Activated naive CD8-positive, alpha-beta T cell treated with anti-CD3 and anti-CD28 coated beads for 36 hours (primary cell): ENCODE measurements at regions not wholly inside any gene's neighbourhood (a gene's known extent, or its start where the extent isn't known, plus 50 kb on each side); places are given as distances from the start of the nearest gene placed in this dataset.

Source experiments
- DNase-seq: peaks from one replicate; pipeline ENCODE4 v3.0.0; 2021
- H3K27ac Mint-ChIP-seq: one replicate; pipeline ENCODE4 v1.8.0; 2022; ENCODE audit warnings: mild to moderate bottlenecking, moderate library complexity, mixed read lengths
- H3K27me3 Mint-ChIP-seq: one replicate; pipeline ENCODE4 v1.8.0; 2022; ENCODE audit warnings: mild to moderate bottlenecking, mixed read lengths
- H3K36me3 Mint-ChIP-seq: one replicate; pipeline ENCODE4 v1.8.0; 2021; ENCODE audit warnings: mild to moderate bottlenecking, mixed read lengths
- H3K4me1 Mint-ChIP-seq: one replicate; pipeline ENCODE4 v1.8.0; 2021; ENCODE audit warnings: mixed read lengths
- H3K4me3 Mint-ChIP-seq: one replicate; pipeline ENCODE4 v1.8.0; 2022; ENCODE audit warnings: mild to moderate bottlenecking, moderate library complexity, mixed read lengths
- H3K9me3 Mint-ChIP-seq: one replicate; pipeline ENCODE4 v1.8.0; 2022; ENCODE audit warnings: mixed read lengths

DNA sequence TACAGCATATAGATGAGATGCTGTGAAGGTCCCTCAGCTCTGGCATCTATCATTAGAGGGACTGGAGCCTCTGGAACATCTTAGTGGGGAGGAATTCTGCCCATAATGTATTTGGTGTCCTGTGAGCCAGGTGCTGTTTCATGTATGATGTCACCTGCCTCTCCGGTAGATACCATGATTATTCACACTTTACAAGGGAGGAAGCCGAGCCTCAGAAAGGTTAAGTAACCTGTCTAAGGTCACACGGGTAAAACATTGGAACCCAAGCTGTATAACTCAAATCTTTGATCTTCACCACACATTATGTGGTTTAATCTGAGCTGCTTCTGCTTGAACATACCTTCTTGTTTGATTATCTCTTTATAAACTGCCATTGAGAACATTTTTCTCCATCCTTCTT lies 442.8 kb downstream of the BCOR start:
- H3K27ac Mint-ChIP-seq: no peak overlapping the region
- peaks cover 9% of the 10 kb centered on the region for H3K4me1 Mint-ChIP-seq
- no peaks in the 10 kb centered on the region for H3K9me3 Mint-ChIP-seq

DNA sequence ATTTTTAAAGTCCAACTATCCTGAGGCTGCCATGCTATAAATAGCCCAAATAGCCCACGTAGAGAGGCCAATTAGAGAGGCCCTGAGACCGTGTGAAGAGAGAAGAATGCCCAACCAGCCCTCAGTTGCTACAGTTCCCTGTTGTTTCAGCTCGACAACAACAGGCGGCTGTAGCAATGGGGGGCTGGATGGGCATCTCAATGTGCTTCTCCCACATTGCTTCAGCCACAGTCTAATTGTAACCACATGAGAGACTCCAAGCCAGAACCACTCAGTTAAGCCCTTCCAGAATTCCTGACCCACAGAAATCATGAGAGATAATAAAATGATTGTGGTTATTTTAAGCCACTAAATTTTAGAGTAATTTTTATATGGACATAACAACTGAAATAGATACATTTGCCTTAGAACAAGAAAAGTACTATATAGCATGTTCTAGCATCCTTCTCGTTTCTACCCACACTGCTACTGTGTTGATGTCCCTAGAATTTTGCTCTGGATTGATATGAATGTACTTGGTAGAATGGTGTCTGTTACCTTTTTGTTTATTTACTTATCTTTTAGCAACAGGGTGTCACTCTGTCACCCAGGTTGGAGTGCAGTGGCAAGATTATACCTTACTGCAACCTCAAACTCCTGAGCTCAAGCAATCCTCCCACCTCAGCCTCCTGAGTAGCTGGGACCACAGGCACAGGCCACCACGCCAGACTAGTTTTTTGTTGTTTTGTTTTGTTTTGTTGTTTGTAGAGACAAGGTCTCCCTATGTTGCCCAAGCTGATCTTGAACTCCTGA lies 436.4 kb downstream of the BCOR start:
- H3K27ac Mint-ChIP-seq: no peak overlapping the region
- no peak for DNase-seq
- H3K27me3 Mint-ChIP-seq: no peaks in the 10 kb centered on the region
- H3K4me3 Mint-ChIP-seq: no peak overlapping the region
- no peaks in the 10 kb centered on the region for H3K4me1 Mint-ChIP-seq
- H3K9me3 Mint-ChIP-seq: no peaks in the 10 kb centered on the region
- no peaks in the 10 kb centered on the region for H3K36me3 Mint-ChIP-seq

More for the DNA sequence above, 442.8 kb downstream of the BCOR start:
- DNase-seq: no peak
- Mint-ChIP-seq H3K27me3 (no peaks in the 10 kb centered on the region), H3K4me3 (no peak overlapping the region), H3K36me3 (no peaks in the 10 kb centered on the region)

DNA sequence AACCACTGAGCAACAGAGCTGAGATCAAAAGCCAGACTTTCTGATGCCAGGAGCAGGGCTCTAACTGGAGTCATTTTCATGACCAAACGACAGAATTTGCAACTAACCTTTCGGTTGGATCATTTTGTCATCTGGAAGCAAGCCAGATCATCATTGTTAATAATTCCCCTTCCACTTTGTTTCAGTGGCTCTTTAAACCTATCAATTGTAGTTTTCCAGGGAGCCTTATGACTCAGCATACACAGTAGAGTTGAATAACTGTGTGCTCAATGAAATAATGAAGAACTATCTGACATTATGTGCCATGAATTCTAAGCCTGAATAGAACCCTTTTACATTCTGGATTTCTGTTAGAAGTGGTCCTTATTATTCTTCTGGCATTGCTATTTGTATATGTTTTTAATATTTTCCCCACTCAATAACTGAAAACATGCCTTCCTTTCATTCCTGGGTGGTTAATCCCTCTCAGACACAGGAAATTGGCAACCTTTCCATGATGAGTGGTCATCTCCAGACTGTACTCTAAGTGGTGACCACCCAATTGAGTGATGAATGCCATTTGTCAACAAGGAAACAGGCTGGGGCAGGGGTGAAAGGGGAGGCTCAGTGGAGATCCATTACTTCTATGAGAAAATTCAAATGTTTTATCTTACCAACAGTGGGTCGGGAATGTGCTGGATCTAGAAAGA lies 431.8 kb downstream of the BCOR start:
- H3K27me3 Mint-ChIP-seq: no peaks in the 10 kb centered on the region
- DNase-seq: no peak
- H3K36me3 Mint-ChIP-seq: no peaks in the 10 kb centered on the region
- H3K27ac Mint-ChIP-seq: no peak overlapping the region
- no peaks in the 10 kb centered on the region for H3K4me1 Mint-ChIP-seq
- no peak overlapping the region for H3K4me3 Mint-ChIP-seq
- no peaks in the 10 kb centered on the region for H3K9me3 Mint-ChIP-seq

DNA sequence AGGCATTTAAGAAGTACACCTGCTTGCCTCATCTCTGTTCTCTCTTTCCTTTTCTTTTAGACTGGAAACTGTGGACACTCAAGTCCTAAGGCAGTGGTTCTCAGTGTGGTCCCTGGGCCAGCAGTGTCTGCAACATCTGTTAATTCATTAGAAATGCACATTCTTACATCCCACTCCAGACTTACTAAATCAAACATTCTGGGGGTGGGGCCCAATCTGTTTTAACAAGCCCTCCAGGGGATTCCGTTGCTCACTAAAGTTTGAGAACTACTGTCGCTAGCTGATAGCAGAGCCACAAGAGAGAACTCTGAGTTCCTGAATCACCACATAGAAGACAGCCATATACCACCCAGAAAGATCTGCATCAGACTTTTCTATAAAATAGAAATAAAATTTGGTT lies 430.6 kb downstream of the BCOR start:
- no peak overlapping the region for H3K4me3 Mint-ChIP-seq
- no peaks in the 10 kb centered on the region for H3K36me3 Mint-ChIP-seq
- H3K27me3 Mint-ChIP-seq: no peaks in the 10 kb centered on the region
- no peak overlapping the region for H3K27ac Mint-ChIP-seq
- no peak for DNase-seq
- no peaks in the 10 kb centered on the region for H3K9me3 Mint-ChIP-seq
- no peaks in the 10 kb centered on the region for H3K4me1 Mint-ChIP-seq

DNA sequence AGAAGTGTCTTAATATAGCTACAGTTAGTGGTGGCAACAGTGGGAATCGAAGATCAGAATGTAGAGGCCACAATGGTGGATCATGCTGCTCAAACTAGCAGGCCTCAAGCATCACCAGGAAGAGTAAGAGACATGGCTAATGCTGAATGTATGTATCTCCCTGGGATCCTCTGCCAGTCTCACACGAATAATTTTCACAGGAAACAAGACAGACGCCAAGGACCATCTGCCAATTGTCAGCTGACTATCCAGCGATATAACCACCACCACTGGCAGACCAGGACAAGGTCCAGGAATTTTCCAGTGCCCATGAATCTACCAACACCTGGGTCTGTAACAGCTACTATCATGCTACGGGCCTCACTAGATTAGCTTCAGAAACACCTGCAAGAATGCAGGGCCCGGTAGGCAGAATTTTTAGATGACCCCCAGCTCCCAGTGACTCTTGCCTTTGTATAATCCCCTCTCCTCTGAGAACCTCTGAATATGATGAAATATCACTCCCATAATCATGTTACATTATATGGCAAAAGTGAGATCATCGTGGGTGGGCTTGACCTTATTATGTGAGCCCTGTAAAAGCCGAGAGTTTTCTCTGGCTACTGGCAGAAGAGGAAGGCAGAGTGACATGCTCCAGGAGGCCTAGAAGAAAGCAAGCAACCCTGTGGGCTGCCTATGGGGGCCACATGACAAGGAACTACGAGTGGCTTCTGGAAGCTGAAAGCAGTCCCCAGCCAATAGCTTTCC lies 429.8 kb downstream of the BCOR start:
- Mint-ChIP-seq H3K27ac (no peak overlapping the region), H3K36me3 (no peaks in the 10 kb centered on the region), H3K9me3 (no peaks in the 10 kb centered on the region), H3K4me1 (no peaks in the 10 kb centered on the region), H3K27me3 (no peaks in the 10 kb centered on the region), H3K4me3 (no peak overlapping the region)
- no peak for DNase-seq

DNA sequence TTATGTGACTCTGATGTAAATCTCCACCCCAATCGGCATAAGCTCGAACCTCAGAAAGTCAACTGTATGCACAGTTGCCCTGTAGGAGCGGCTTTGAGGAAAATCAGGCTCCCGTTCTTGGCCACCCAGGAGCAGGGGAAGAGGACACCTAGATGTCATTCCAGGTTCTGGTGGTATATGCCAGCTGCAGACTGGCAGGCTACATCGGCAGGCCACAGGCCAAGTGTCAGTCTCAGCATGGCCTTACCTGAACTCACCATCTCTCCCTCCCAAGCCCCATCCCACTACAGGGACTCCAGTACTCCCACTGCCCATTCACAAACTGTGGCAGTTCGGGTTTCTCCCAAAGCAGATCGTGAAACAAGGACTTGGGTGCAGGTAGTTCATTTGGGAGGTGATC lies 428.1 kb downstream of the BCOR start:
- H3K9me3 Mint-ChIP-seq: no peaks in the 10 kb centered on the region
- no peaks in the 10 kb centered on the region for H3K36me3 Mint-ChIP-seq
- H3K4me3 Mint-ChIP-seq: no peak overlapping the region
- H3K27ac Mint-ChIP-seq: no peak overlapping the region
- no peak for DNase-seq
- no peaks in the 10 kb centered on the region for H3K27me3 Mint-ChIP-seq
- H3K4me1 Mint-ChIP-seq: no peaks in the 10 kb centered on the region

DNA sequence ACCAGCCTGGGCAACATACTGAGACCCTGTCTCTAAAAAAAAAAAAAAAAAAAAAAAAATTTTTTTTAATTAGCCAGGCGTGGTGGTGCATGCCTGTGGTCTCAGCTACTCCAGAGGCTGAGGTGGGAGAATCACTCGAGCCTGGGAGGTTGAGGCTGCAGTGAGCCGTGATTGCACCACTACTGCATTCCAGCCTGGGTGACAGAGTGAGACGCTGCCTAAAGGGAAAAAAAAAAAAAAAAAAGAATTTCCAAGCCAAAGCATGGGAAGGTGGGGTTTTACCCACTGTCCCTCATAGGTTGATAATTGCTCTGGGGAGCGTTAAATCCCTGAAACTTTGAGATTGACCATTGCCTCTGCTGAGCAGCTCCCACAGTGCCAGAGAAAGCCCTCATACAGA lies 427.5 kb downstream of the BCOR start:
- no peaks in the 10 kb centered on the region for H3K36me3 Mint-ChIP-seq
- H3K9me3 Mint-ChIP-seq: no peaks in the 10 kb centered on the region
- H3K4me3 Mint-ChIP-seq: no peak overlapping the region
- DNase-seq: no peak
- H3K27ac Mint-ChIP-seq: no peak overlapping the region
- no peaks in the 10 kb centered on the region for H3K4me1 Mint-ChIP-seq
- no peaks in the 10 kb centered on the region for H3K27me3 Mint-ChIP-seq

DNA sequence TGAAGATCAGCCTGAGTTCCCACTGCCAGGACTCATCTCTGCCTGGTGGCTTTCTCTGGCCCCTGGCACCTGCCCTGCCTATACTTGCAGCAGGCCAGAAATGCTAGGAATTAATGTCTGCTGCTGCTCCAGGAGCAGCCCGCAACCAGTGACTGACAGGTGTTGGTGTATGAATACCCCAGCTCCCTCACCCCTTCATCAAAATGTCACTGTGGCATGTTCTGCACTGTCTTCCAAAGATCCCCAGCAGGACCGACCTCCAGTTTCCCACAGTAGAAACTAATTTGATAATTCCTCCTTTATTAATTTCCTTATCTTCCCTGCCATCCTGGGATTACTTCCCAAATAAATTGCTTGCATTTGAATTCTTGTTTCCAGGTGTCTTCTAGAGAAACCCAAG lies 425.4 kb downstream of the BCOR start:
- Mint-ChIP-seq H3K36me3 (no peaks in the 10 kb centered on the region), H3K27ac (no peak overlapping the region), H3K4me1 (no peaks in the 10 kb centered on the region), H3K4me3 (no peak overlapping the region), H3K9me3 (no peaks in the 10 kb centered on the region), H3K27me3 (no peaks in the 10 kb centered on the region)
- no peak for DNase-seq

DNA sequence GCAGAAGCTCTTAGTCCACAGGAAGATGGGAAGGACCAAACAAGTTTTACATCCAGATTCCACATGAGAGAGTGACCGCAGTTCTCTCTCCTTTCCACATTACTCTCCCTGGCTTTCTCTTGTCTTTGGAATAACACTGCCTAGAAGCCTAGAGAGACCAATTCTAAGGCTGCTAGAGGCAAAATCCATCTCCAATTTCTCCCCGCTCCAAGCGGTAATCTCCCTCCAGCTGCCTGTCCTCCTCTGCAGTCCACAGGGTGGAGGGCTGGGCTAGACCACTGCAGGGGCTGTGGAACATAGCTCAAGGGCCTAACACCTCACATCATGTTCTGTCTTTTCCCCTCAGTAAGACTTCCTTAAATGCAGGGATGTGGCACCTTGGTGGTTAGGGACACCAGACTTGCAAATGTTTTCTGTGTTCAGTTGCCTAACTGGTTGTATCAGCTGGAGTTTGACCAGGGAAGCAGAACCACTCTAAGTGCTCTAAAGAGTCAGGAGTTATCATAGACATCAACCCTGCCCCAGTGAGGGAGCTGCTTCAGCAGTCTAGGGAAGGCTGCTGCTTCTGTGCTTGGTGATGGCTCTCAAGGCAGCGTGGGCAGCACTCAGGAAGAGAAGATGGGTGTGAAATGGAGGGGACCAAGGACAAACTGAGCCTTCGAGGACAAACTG lies 423.1 kb downstream of the BCOR start:
- H3K4me1 Mint-ChIP-seq: no peaks in the 10 kb centered on the region
- no peak overlapping the region for H3K4me3 Mint-ChIP-seq
- H3K36me3 Mint-ChIP-seq: no peaks in the 10 kb centered on the region
- no peak for DNase-seq
- H3K27me3 Mint-ChIP-seq: no peaks in the 10 kb centered on the region
- no peaks in the 10 kb centered on the region for H3K9me3 Mint-ChIP-seq
- H3K27ac Mint-ChIP-seq: no peak overlapping the region

DNA sequence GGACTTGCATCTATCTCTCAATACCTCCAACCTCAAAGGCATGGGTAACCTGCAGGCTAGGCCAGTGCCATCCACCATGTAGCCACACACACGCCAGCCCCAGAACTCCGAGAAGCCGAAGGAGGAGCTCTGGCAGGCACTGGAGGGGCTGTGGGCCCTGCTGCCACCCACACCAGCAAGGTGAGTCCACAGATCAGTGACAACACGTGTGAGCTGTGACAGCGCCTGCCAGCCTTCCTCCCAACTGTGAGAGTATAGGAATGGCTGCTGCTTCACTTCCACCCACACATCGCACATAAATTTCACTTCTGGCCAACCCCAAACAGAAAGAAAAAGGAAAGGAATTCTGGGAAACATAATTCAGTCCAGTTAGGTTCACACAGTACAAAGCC lies 422.6 kb downstream of the BCOR start:
- H3K27me3 Mint-ChIP-seq: no peaks in the 10 kb centered on the region
- H3K36me3 Mint-ChIP-seq: no peaks in the 10 kb centered on the region
- H3K27ac Mint-ChIP-seq: no peak overlapping the region
- no peaks in the 10 kb centered on the region for H3K4me1 Mint-ChIP-seq
- H3K9me3 Mint-ChIP-seq: no peaks in the 10 kb centered on the region
- H3K4me3 Mint-ChIP-seq: no peak overlapping the region
- DNase-seq: no peak

DNA sequence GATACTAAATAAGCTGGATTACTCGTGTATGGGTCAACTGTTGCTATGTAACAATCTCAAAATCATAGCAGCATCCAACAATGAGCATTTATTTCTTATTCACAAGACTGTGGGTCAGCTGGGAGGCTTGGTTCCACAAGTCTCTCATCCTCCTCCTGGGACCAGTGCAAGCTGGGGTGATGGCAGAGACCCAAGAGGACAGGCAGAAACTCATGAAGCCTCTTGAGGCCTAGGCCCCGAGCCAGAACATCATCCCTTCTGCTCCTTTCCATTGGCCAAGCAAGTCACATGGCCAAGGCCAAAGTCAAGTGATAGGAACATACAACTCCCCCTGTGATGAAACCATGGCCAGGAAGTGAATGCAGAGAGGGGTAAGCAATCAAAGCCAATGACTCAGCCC lies 422.1 kb downstream of the BCOR start:
- Mint-ChIP-seq H3K4me3 (no peak overlapping the region), H3K4me1 (no peaks in the 10 kb centered on the region), H3K36me3 (no peaks in the 10 kb centered on the region), H3K27ac (no peak overlapping the region), H3K27me3 (no peaks in the 10 kb centered on the region), H3K9me3 (no peaks in the 10 kb centered on the region)
- no peak for DNase-seq

DNA sequence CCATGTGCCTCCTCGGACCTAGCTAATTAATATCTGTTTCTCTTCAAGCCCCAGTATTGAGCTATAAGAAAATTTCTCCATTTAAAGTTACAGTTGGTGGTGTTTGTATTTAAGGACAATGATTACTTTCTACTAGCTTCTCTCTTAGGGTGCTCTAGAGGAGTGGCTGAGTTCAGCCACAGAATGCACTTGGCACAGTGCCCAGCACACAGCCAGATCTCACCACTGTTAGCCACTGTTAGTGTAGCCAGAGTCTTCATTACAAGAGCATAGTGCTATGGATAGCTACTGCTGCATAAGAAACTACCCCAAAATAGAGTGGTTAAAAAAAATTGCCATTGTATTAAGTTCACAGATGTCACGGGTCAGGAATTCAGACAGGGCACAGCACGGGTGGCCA lies 421.3 kb downstream of the BCOR start:
- no peaks in the 10 kb centered on the region for H3K4me1 Mint-ChIP-seq
- no peak overlapping the region for H3K27ac Mint-ChIP-seq
- H3K27me3 Mint-ChIP-seq: no peaks in the 10 kb centered on the region
- no peaks in the 10 kb centered on the region for H3K36me3 Mint-ChIP-seq
- DNase-seq: no peak
- no peak overlapping the region for H3K4me3 Mint-ChIP-seq
- H3K9me3 Mint-ChIP-seq: no peaks in the 10 kb centered on the region

DNA sequence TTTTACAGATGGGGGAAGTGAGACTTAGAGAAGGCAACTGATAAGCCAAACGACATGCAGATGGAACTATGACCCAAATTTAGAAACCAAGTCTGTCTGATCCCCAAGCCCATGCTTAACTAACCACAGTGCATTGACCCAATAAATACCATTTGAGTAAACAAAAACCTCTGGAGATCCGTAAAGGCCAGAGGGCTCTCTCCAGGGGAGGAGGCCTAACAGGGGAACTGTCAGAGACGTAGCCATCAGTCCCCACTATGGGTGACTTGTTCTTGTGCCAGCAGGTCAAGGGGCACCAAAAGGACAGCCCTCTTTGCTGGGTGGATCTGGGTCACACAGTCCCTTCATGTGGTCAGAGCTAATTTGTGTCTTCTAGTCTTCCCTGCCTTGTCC lies 420.2 kb downstream of the BCOR start:
- DNase-seq: no peak
- Mint-ChIP-seq H3K27me3 (no peaks in the 10 kb centered on the region), H3K9me3 (no peaks in the 10 kb centered on the region), H3K4me1 (no peaks in the 10 kb centered on the region), H3K36me3 (no peaks in the 10 kb centered on the region), H3K4me3 (no peak overlapping the region), H3K27ac (no peak overlapping the region)

DNA sequence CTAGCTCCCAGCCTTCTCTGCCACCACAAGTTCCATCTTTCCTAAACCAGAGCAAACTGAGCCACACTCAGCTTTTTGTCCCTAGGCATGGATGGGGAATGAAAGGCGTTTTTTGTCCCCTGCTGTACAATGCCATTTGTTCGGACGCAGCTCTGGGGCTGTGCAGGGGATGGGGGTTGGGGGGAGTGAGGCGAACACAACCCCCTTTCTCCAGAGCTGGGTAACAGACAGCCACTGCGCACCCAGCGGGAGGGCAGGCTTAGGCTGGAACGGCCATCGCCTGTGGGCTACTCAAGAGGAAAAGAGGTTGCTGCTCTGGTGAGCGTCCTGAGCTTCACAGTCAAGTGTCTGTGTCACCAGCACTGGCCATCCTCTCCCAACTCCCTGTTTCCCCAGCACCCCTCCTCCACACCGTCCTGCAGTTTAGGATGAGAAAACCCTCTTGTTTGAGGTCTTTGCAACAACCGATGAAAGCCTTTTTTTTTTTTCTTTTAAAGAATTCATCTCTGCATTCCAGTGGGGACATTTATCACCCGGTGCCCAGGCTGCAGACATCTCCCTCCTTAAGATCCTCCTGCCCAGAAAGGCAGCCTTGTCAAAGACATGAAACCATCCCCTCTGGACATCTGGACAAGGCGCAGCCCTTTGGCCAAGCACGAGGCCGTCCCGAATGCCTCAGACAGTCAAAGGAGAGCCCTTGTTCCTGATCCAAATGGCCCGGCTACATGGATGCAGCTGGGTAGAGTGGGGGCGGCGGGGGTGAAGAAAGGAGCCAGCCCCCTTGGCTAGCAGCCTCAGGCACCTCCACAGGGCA lies 419.6 kb downstream of the BCOR start:
- Mint-ChIP-seq H3K4me1 (no peaks in the 10 kb centered on the region), H3K9me3 (peaks cover 2% of the 10 kb centered on the region), H3K27ac (no peak overlapping the region), H3K27me3 (no peaks in the 10 kb centered on the region), H3K4me3 (no peak overlapping the region), H3K36me3 (no peaks in the 10 kb centered on the region)
- DNase-seq: no peak
